ENCODE measurements at regions not wholly inside any gene's neighbourhood (a gene's known extent, or its start where the extent isn't known, plus 50 kb on each side); places are given as distances from the start of the nearest gene placed in this dataset.

DNA sequence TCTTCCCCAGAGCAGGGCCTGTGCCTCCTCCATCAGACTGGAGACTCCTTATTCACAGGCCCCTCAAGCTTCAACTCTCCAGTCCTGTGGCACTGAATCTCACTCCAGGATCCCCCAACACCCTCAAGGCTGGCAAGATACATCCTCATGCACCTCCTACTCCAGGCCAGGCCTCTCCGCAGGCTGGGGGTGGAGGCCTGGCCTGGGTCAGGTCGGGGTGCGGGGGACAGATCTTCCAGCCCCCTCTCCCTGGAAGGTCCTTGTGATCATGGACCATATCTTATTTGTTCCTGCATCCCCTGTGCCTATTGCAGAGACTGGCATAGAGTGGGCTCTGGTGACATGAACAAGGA lies 147.3 kb downstream of the SMAD6 start:
- TF ChIP-seq, protein P1, sequence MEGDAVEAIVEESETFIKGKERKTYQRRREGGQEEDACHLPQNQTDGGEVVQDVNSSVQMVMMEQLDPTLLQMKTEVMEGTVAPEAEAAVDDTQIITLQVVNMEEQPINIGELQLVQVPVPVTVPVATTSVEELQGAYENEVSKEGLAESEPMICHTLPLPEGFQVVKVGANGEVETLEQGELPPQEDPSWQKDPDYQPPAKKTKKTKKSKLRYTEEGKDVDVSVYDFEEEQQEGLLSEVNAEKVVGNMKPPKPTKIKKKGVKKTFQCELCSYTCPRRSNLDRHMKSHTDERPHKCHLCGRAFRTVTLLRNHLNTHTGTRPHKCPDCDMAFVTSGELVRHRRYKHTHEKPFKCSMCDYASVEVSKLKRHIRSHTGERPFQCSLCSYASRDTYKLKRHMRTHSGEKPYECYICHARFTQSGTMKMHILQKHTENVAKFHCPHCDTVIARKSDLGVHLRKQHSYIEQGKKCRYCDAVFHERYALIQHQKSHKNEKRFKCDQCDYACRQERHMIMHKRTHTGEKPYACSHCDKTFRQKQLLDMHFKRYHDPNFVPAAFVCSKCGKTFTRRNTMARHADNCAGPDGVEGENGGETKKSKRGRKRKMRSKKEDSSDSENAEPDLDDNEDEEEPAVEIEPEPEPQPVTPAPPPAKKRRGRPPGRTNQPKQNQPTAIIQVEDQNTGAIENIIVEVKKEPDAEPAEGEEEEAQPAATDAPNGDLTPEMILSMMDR (conservative IDR thresholded peaks at IDR 0.05), result no peak
- H3K27ac ChIP-seq, result no peak overlapping the region

GRCh38 chr15:66849746-66850077 lies 147.7 kb downstream of the SMAD6 start:
- TF ChIP-seq, protein P1 (conservative IDR thresholded peaks at IDR 0.05), result no peak
- no peak overlapping the region for H3K27ac ChIP-seq

- 0 out of 2 replicates have a peak overlapping the region, but pooled peaks have one; percentile 13 for H3K27ac ChIP-seq
- TF ChIP-seq, protein P1 (conservative IDR thresholded peaks at IDR 0.05), result no peak
Measured at GRCh38 chr15:66850078-66850991, 148.3 kb downstream of the SMAD6 start.

- TF ChIP-seq, protein P1 (conservative IDR thresholded peaks at IDR 0.05), result no peak
- 0 out of 2 replicates have a peak overlapping the region, but pooled peaks have one; percentile 13 for H3K27ac ChIP-seq
Measured at GRCh38 chr15:66850996-66851310, 148.9 kb downstream of the SMAD6 start.

DNA sequence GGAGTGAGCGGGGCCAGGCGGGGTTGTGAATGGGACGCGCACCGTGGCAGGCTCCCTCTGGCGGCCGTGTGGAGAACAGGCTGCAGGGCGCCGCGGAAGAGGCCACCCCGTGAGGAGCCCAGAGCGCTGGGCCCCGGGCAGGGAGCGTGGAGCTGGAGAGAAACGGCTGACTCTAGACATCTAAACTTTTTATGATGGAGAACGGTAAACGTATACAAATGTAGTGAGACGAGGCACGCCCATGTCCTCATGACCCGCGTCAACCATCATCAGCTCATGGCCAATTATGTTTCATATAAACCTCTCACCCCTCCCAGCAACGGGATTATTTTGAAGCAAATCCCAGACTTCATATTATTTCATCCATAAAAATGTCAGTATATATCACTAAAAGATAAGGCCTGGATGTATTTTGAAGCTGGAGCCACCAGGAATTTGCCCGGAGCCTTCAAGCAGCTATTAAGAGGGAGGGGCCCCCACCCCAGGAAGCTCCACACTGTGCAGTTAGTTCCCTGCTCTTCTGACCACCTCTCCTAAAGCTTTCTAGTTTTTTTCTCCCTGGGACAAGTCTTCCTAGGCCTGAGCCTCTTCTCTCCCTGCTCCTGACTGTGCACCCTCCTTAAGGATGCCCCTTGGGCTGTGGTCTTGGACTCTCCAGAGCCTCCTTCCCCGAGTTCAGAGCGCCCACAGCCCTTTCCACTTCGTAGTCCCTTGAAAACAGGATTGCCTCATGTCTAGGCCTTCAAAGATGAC lies 149.5 kb downstream of the SMAD6 start:
- H3K27ac ChIP-seq, result 0 out of 2 replicates have a peak overlapping the region, but pooled peaks have one; percentile 13
- TF ChIP-seq, protein P1 (conservative IDR thresholded peaks at IDR 0.05), result peak; percentile 99

GRCh38 chr15:66852064-66852905 lies 150.2 kb downstream of the SMAD6 start:
- TF ChIP-seq, protein P1 (conservative IDR thresholded peaks at IDR 0.05), result no peak
- H3K27ac ChIP-seq, result no peak overlapping the region
